ENCODE measurements at regions not wholly inside any gene's neighbourhood (a gene's known extent, or its start where the extent isn't known, plus 50 kb on each side); places are given as distances from the start of the nearest gene placed in this dataset.

GRCh38 chr9:113721856-113722255 lies 154.3 kb upstream of the ZNF618 start:
- H3K27ac Mint-ChIP-seq: no peak overlapping the region
- H3K4me1 ChIP-seq (ENCODE audit: control insufficient read depth, insufficient read depth, low read length): no peaks in the 10 kb centered on the region
- H3K4me1 Mint-ChIP-seq: peaks cover 14% of the 10 kb centered on the region
- peaks cover 14% of the 10 kb centered on the region for H3K9me3 ChIP-seq (ENCODE audit: control insufficient read depth, low read length)
- H3K9me3 Mint-ChIP-seq: peaks cover 15% of the 10 kb centered on the region
- no peak overlapping the region for H3K27ac ChIP-seq (ENCODE audit: low read depth, low read length)
- H3K36me3 Mint-ChIP-seq (ENCODE audit: low read depth): no peaks in the 10 kb centered on the region
- 100% methylated on average over 1 of the region's 1 CpG; no CpG with 5 or more reads in 1 of the 2 experiments for WGBS, 2 experiments (ENCODE audit: insufficient coverage in 1 of 2, insufficient read length in 1 of 2)
- TF ChIP-seq, protein P1, sequence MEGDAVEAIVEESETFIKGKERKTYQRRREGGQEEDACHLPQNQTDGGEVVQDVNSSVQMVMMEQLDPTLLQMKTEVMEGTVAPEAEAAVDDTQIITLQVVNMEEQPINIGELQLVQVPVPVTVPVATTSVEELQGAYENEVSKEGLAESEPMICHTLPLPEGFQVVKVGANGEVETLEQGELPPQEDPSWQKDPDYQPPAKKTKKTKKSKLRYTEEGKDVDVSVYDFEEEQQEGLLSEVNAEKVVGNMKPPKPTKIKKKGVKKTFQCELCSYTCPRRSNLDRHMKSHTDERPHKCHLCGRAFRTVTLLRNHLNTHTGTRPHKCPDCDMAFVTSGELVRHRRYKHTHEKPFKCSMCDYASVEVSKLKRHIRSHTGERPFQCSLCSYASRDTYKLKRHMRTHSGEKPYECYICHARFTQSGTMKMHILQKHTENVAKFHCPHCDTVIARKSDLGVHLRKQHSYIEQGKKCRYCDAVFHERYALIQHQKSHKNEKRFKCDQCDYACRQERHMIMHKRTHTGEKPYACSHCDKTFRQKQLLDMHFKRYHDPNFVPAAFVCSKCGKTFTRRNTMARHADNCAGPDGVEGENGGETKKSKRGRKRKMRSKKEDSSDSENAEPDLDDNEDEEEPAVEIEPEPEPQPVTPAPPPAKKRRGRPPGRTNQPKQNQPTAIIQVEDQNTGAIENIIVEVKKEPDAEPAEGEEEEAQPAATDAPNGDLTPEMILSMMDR (conservative IDR thresholded peaks at IDR 0.05): no peak
- no peak overlapping the region for H3K4me3 ChIP-seq (ENCODE audit: low read length)
- no peaks in the 10 kb centered on the region for H3K36me3 ChIP-seq (ENCODE audit: control insufficient read depth, insufficient read depth, low read length)
- no peak overlapping the region for H3K9ac ChIP-seq (ENCODE audit: extremely low read depth, low read length, poor library complexity, severe bottlenecking)
- no peak overlapping the region for H3K4me3 Mint-ChIP-seq
- no peak for DNase-seq
- H3K27me3 Mint-ChIP-seq (ENCODE audit: insufficient read depth): peaks cover 12% of the 10 kb centered on the region
- H3K27me3 ChIP-seq (ENCODE audit: control insufficient read depth, insufficient read depth, low read length, poor library complexity, severe bottlenecking): no peaks in the 10 kb centered on the region

- H3K4me3 Mint-ChIP-seq: no peak overlapping the region
- H3K27me3 ChIP-seq (ENCODE audit: control insufficient read depth, insufficient read depth, low read length, poor library complexity, severe bottlenecking): no peaks in the 10 kb centered on the region
- H3K27me3 Mint-ChIP-seq (ENCODE audit: insufficient read depth): peaks cover 4% of the 10 kb centered on the region
- H3K9me3 Mint-ChIP-seq: peaks cover 7% of the 10 kb centered on the region
- no peaks in the 10 kb centered on the region for H3K36me3 ChIP-seq (ENCODE audit: control insufficient read depth, insufficient read depth, low read length)
- WGBS, 2 experiments (ENCODE audit: insufficient coverage in 1 of 2, insufficient read length in 1 of 2): 83 to 100% methylated on average over 1 to 5 of the region's 6 CpGs
- H3K27ac ChIP-seq (ENCODE audit: low read depth, low read length): no peak overlapping the region
- peaks cover 15% of the 10 kb centered on the region for H3K9me3 ChIP-seq (ENCODE audit: control insufficient read depth, low read length)
- H3K9ac ChIP-seq (ENCODE audit: extremely low read depth, low read length, poor library complexity, severe bottlenecking): no peak overlapping the region
- TF ChIP-seq, protein P1 (conservative IDR thresholded peaks at IDR 0.05): no peak
- H3K27ac Mint-ChIP-seq: no peak overlapping the region
- no peak for DNase-seq
- peaks cover 10% of the 10 kb centered on the region for H3K4me1 Mint-ChIP-seq
- H3K4me1 ChIP-seq (ENCODE audit: control insufficient read depth, insufficient read depth, low read length): no peaks in the 10 kb centered on the region
- H3K36me3 Mint-ChIP-seq (ENCODE audit: low read depth): no peaks in the 10 kb centered on the region
- H3K4me3 ChIP-seq (ENCODE audit: low read length): no peak overlapping the region
Measured at GRCh38 chr9:113724202-113724601, 151.9 kb upstream of the ZNF618 start.

DNA sequence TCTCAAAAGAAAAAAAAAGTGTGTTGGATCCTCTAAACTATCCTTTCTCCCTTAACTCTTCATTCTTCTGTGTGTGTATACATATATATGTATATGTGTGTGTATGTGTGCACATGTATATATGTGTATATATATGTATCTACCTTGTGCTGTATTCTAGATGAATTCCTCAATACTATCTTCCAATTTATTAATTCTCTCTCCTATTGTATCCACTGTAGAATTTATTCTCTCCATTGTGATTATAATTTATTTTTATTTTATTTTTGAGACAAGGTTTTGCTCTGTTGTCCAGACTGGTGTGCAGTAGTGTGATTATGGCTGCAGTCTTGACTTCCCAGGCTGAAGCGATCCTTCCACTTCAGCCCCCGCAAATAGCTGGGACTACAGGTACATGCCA lies 147.1 kb upstream of the ZNF618 start:
- TF ChIP-seq, protein P1 (conservative IDR thresholded peaks at IDR 0.05): no peak
- no peak for DNase-seq
- Mint-ChIP-seq H3K27ac (no peak overlapping the region), H3K4me3 (no peak overlapping the region), H3K4me1 (no peaks in the 10 kb centered on the region), H3K9me3 (peaks cover 43% of the 10 kb centered on the region), H3K36me3 (ENCODE audit: low read depth) (peaks cover 6% of the 10 kb centered on the region), H3K27me3 (ENCODE audit: insufficient read depth) (no peaks in the 10 kb centered on the region)
- Histone ChIP-seq H3K27me3 (ENCODE audit: control insufficient read depth, insufficient read depth, low read length, poor library complexity, severe bottlenecking) (no peaks in the 10 kb centered on the region), H3K4me3 (ENCODE audit: low read length) (no peak overlapping the region), H3K9me3 (ENCODE audit: control insufficient read depth, low read length) (peaks cover 49% of the 10 kb centered on the region), H3K27ac (ENCODE audit: low read depth, low read length) (no peak overlapping the region), H3K4me1 (ENCODE audit: control insufficient read depth, insufficient read depth, low read length) (no peaks in the 10 kb centered on the region), H3K36me3 (ENCODE audit: control insufficient read depth, insufficient read depth, low read length) (no peaks in the 10 kb centered on the region), H3K9ac (ENCODE audit: extremely low read depth, low read length, poor library complexity, severe bottlenecking) (no peak overlapping the region)
- 95% methylated on average over 2 of the region's 2 CpGs; no CpG with 5 or more reads in 1 of the 2 experiments for WGBS, 2 experiments (ENCODE audit: insufficient coverage in 1 of 2, insufficient read length in 1 of 2)
